ENCODE measurements at regions not wholly inside any gene's neighbourhood (a gene's known extent, or its start where the extent isn't known, plus 50 kb on each side); places are given as distances from the start of the nearest gene placed in this dataset.
A peak's percentile ranks its signal among the peaks of the same experiment; 100 is the strongest.

GRCh38 chr21:38959692-38960061 is 153.9 kb downstream of the ETS2 start:
- no peak for DNase-seq (ENCODE audit: low spot score)
- ATAC-seq: peak; percentile 27

GRCh38 chr21:38958940-38959691 is 153.4 kb downstream of the ETS2 start:
- DNase-seq (ENCODE audit: low spot score): peak; percentile 71
- ATAC-seq: peak; percentile 78

GRCh38 chr21:38958323-38958705 is 152.6 kb downstream of the ETS2 start:
- peak; percentile 1 for ATAC-seq
- DNase-seq (ENCODE audit: low spot score): no peak

- ATAC-seq: no peak
Observed at GRCh38 chr21:38957575-38958322, 152.0 kb downstream of the ETS2 start.

GRCh38 chr21:38956856-38957571 is 151.3 kb downstream of the ETS2 start:
- ATAC-seq (peak; percentile 6), DNase-seq (ENCODE audit: low spot score) (no peak)

More at GRCh38 chr21:38957575-38958322, 152.0 kb downstream of the ETS2 start:
- DNase-seq (ENCODE audit: low spot score): no peak

- DNase-seq (ENCODE audit: low spot score): no peak
- ATAC-seq: no peak
Observed at GRCh38 chr21:38956521-38956855, 150.8 kb downstream of the ETS2 start.

GRCh38 chr21:38956007-38956406 is 150.3 kb downstream of the ETS2 start:
- no peak for ATAC-seq

GRCh38 chr21:38955495-38955894 is 149.8 kb downstream of the ETS2 start:
- ATAC-seq (no peak), DNase-seq (ENCODE audit: low spot score) (no peak)

More at GRCh38 chr21:38956007-38956406, 150.3 kb downstream of the ETS2 start:
- DNase-seq (ENCODE audit: low spot score): no peak

- ATAC-seq: no peak
Observed at GRCh38 chr21:38954588-38955004, 148.9 kb downstream of the ETS2 start.

GRCh38 chr21:38953516-38953915 is 147.8 kb downstream of the ETS2 start:
- no peak for DNase-seq (ENCODE audit: low spot score)
- ATAC-seq: no peak

More at GRCh38 chr21:38954588-38955004, 148.9 kb downstream of the ETS2 start:
- no peak for DNase-seq (ENCODE audit: low spot score)

- no peak for DNase-seq (ENCODE audit: low spot score)
- ATAC-seq: no peak
Observed at GRCh38 chr21:38952890-38953289, 147.2 kb downstream of the ETS2 start.

GRCh38 chr21:38951095-38951730 is 145.5 kb downstream of the ETS2 start:
- no peak for DNase-seq (ENCODE audit: low spot score)
- ATAC-seq: no peak

- DNase-seq (ENCODE audit: low spot score) (no peak), ATAC-seq (no peak)
Observed at GRCh38 chr21:38950435-38951094, 144.8 kb downstream of the ETS2 start.

GRCh38 chr21:38949070-38949380 is 143.3 kb downstream of the ETS2 start:
- ATAC-seq (no peak), DNase-seq (ENCODE audit: low spot score) (no peak)

GRCh38 chr21:38948377-38949069 is 142.8 kb downstream of the ETS2 start:
- no peak for ATAC-seq

GRCh38 chr21:38945545-38946245 is 140.0 kb downstream of the ETS2 start:
- DNase-seq (ENCODE audit: low spot score) (no peak), ATAC-seq (no peak)

More at GRCh38 chr21:38948377-38949069, 142.8 kb downstream of the ETS2 start:
- no peak for DNase-seq (ENCODE audit: low spot score)

GRCh38 chr21:38944903-38945302 is 139.2 kb downstream of the ETS2 start:
- ATAC-seq (no peak), DNase-seq (ENCODE audit: low spot score) (no peak)

GRCh38 chr21:38944402-38944801 is 138.7 kb downstream of the ETS2 start:
- no peak for ATAC-seq
- no peak for DNase-seq (ENCODE audit: low spot score)

- DNase-seq (ENCODE audit: low spot score) (no peak), ATAC-seq (no peak)
Observed at GRCh38 chr21:38942748-38943211, 137.1 kb downstream of the ETS2 start.

All from left lobe of liver (tissue), 2 donors.